Breast epithelium (tissue), 4 donors: ENCODE measurements at regions not wholly inside any gene's neighbourhood (a gene's known extent, or its start where the extent isn't known, plus 50 kb on each side); places are given as distances from the start of the nearest gene placed in this dataset.

Experiments
- DNase-seq, 2 donors: peaks; one replicate each; pipeline ENCODE4 v3.0.0-alpha.2; 2019; ENCODE audit warnings: low spot score in 2 of 2
- H3K27ac ChIP-seq, 2 donors: fragments of 200-600 bp; sonication (generic) in 1 of 2; one replicate each; pipeline ENCODE4 v1.5.1; 2016 to 2019; ENCODE audit warnings: mild to moderate bottlenecking in 1 of 2
- H3K27me3 ChIP-seq, 2 donors: fragments of 200-600 bp; sonication (generic) in 1 of 2; one replicate each; pipeline versions ENCODE4 v1.5.1 to v1.6.0; 2017 to 2019; ENCODE audit warnings: control low read depth in 1 of 2, mild to moderate bottlenecking in 1 of 2
- H3K36me3 ChIP-seq: fragments of 200-600 bp; one replicate; pipeline ENCODE4 v1.5.1; 2019
- H3K4me1 ChIP-seq, 2 donors: fragments of 200-600 bp; sonication (generic); one replicate each; pipeline ENCODE4 v1.5.1; 2016 to 2019; ENCODE audit warnings: control low read depth in 1 of 2
- H3K4me3 ChIP-seq, 3 donors: fragments of 200-600 bp; sonication (generic); 1 replicate in 2 of 3; 2 replicates in 1 of 3; pipeline ENCODE4 v1.5.1; 2016 to 2019; ENCODE audit warnings: mild to moderate bottlenecking in 3 of 3, moderate library complexity in 2 of 3
- H3K9me3 ChIP-seq, 2 donors: fragments of 200-600 bp; sonication (generic) in 1 of 2; one replicate each; pipeline ENCODE4 v1.5.1; 2016 to 2019; ENCODE audit warnings: control low read depth in 1 of 2
- CTCF ChIP-seq, 3 donors: fragments of 450-650 bp; IDR thresholded peaks; one replicate each; pipeline ENCODE4 v1.5.1; 2016 to 2017; ENCODE audit warnings: antibody characterized with exemption in 3 of 3, mild to moderate bottlenecking in 3 of 3, moderate library complexity in 3 of 3
- POLR2A ChIP-seq: fragments of 450-650 bp; IDR thresholded peaks from one replicate; pipeline ENCODE4 v1.6.1; 2016; ENCODE audit warnings: antibody characterized with exemption, mild to moderate bottlenecking, moderate library complexity
- POLR2AphosphoS5 ChIP-seq, 3 donors: sonication (generic); formaldehyde crosslinking; IDR thresholded peaks; one replicate each; pipeline ENCODE4 v1.6.1; 2017; ENCODE audit warnings: antibody characterized with exemption in 3 of 3
- intact Hi-C: fragments of 100-400 bp; cut with DNase I; formaldehyde crosslinking; loops from one replicate; pipeline ENCODE4 v1.15.1; 2023; ENCODE audit warnings: low total_unique reads

DNA sequence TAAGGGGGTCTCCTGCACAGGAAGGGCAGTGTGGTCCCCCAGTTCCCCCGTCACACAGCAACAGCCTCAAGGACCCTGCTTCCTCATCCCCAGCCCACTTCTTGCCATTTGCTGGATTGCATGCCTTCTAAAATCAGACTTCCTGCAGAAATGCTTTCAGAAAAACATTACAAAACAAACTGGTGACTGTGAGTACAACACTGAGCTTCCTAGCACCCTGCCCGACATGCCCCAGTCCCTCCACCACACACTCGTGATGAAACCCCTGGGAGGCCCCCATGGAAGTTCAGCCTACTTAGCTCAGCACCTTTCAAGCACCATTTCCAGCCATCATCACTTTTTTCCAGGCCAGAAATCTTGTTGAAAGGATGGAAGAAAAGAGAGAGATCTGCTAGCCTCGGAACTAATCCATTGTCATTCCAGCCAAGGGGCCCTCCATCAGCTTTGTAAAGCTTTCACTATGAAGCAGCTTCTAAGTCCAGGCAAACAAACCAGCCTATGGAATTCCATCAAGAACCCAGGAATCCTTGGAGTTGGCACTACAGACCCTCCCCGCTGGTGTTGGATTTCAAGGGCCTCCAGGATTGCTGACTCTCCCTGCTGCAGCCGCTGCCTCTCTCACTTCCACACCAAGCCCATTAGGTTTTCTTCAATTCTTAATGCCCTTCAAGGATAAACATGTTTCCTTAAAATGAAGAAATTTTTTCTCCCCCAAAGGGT lies 114.6 kb downstream of the C5orf15 start:
- H3K27ac ChIP-seq = no peak overlapping the region
- no peak overlapping the region for H3K4me3 ChIP-seq
- no peak for DNase-seq
- H3K27me3 ChIP-seq = no peaks in the 10 kb centered on the region
- H3K4me1 ChIP-seq = no peaks in the 10 kb centered on the region
- intact Hi-C loops = no loop called here
- no peaks in the 10 kb centered on the region for H3K36me3 ChIP-seq
- no peak for TF ChIP-seq POLR2A
- no peak for TF ChIP-seq POLR2AphosphoS5 (IDR thresholded peaks at IDR 0.05)
- TF ChIP-seq CTCF (IDR thresholded peaks at IDR 0.05) = no peak
- no peaks in the 10 kb centered on the region for H3K9me3 ChIP-seq

DNA sequence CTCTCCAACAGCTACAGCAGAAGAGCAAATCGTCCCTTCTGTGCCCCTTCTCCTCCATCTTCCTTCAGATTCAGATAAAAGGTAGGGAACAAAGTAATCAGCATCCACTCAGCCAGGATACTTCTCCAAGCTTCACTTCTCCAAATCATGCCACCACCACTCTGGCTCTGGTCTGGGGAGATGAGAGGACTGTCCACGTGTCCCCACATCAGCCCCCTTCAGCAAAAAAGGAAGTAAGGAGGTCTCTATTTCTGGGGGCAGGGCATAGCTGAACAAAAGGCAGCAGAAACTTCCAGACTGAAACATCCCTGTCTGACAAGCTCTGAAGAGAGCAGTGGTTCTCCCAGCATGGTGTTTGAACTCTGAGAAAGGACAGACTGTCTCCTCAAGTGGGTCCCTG lies 116.9 kb downstream of the C5orf15 start:
- no peak overlapping the region for H3K27ac ChIP-seq
- H3K9me3 ChIP-seq = no peaks in the 10 kb centered on the region
- H3K4me1 ChIP-seq = no peaks in the 10 kb centered on the region
- no peaks in the 10 kb centered on the region for H3K27me3 ChIP-seq
- H3K4me3 ChIP-seq = no peak overlapping the region
- H3K36me3 ChIP-seq = no peaks in the 10 kb centered on the region
- TF ChIP-seq POLR2AphosphoS5 (IDR thresholded peaks at IDR 0.05) = no peak
- no peak for TF ChIP-seq CTCF (IDR thresholded peaks at IDR 0.05)
- TF ChIP-seq POLR2A = no peak
- no peak for DNase-seq
- intact Hi-C loops = no loop called here

GRCh38 chr5:133850811-133851210 lies 117.6 kb downstream of the C5orf15 start:
- intact Hi-C loops = no loop called here
- Histone ChIP-seq H3K27me3 (no peaks in the 10 kb centered on the region), H3K27ac (no peak overlapping the region), H3K36me3 (no peaks in the 10 kb centered on the region), H3K4me1 (no peaks in the 10 kb centered on the region), H3K9me3 (no peaks in the 10 kb centered on the region), H3K4me3 (no peak overlapping the region)
- TF ChIP-seq POLR2A (no peak), CTCF (IDR thresholded peaks at IDR 0.05) (no peak), POLR2AphosphoS5 (IDR thresholded peaks at IDR 0.05) (no peak)
- DNase-seq = no peak

DNA sequence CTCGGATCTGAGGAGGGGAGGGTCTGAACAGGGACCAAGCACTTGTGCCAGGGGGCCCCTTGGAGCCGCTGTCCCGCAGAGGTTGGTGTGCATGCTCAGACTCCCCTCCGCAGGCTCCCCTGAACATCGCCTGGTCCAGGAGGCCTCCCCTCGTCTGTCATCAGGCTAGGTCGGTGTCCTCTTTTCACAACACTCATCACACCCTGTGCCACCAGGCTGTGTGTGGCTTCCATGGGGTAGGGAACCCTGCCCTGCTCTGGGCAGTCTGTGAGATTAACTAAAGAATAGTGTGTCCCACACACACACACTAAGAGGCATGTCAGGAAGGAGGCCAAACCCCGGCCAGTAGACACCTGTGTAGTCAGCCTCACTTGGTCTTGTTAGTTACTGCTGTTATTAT lies 119.3 kb downstream of the C5orf15 start:
- no peak overlapping the region for H3K27ac ChIP-seq
- TF ChIP-seq CTCF (IDR thresholded peaks at IDR 0.05) (no peak), POLR2AphosphoS5 (IDR thresholded peaks at IDR 0.05) (no peak), POLR2A (no peak)
- no peaks in the 10 kb centered on the region for H3K27me3 ChIP-seq

GRCh38 chr5:133848341-133848811 lies 120.0 kb downstream of the C5orf15 start:
- intact Hi-C loops = no loop called here
- H3K36me3 ChIP-seq = no peaks in the 10 kb centered on the region
- no peaks in the 10 kb centered on the region for H3K27me3 ChIP-seq
- TF ChIP-seq POLR2AphosphoS5 (IDR thresholded peaks at IDR 0.05) = no peak
- no peak for TF ChIP-seq CTCF (IDR thresholded peaks at IDR 0.05)
- no peak for TF ChIP-seq POLR2A
- no peak overlapping the region for H3K4me3 ChIP-seq
- H3K4me1 ChIP-seq = peaks cover 0 to 3% of the 10 kb centered on the region in 2 donors
- H3K9me3 ChIP-seq = no peaks in the 10 kb centered on the region
- peak; percentile 50 to 69 for DNase-seq
- no peak overlapping the region for H3K27ac ChIP-seq

More for the DNA sequence above, 119.3 kb downstream of the C5orf15 start:
- H3K36me3 ChIP-seq = no peaks in the 10 kb centered on the region
- no peaks in the 10 kb centered on the region for H3K9me3 ChIP-seq
- no peak overlapping the region for H3K4me3 ChIP-seq
- H3K4me1 ChIP-seq = no peaks in the 10 kb centered on the region
- intact Hi-C loops = no loop called here
- no peak for DNase-seq
